GM19240 (cell line): ENCODE measurements at regions not wholly inside any gene's neighbourhood (a gene's known extent, or its start where the extent isn't known, plus 50 kb on each side); places are given as distances from the start of the nearest gene placed in this dataset.
"Not testable (repeated sequence)": the region's sequence is repeated elsewhere in the genome, so short reads cannot be mapped to it uniquely, and the experiment has no call there.

ENCODE experiments used
- DNase-seq: peaks from one replicate; pipeline ENCODE4 v3.0.0; 2011; ENCODE audit warnings: low spot score; ENCODE audit not compliant: insufficient read length

- no peak for DNase-seq
Observed at GRCh38 chr12:131312793-131313545, 359.3 kb downstream of the ADGRD1 start.

- DNase-seq = no peak
Observed at GRCh38 chr12:131313635-131314034, 359.9 kb downstream of the ADGRD1 start.

- DNase-seq = no peak
Observed at GRCh38 chr12:131314524-131315090, 360.9 kb downstream of the ADGRD1 start.

- DNase-seq = no peak
Observed at GRCh38 chr12:131315601-131316000, 361.9 kb downstream of the ADGRD1 start.

GRCh38 chr12:131316388-131316787, 362.7 kb downstream of the ADGRD1 start:
- DNase-seq = no peak

- DNase-seq = no peak
Observed at GRCh38 chr12:131318045-131318685, 364.5 kb downstream of the ADGRD1 start.

- DNase-seq = no peak
Observed at GRCh38 chr12:131321988-131322387, 368.3 kb downstream of the ADGRD1 start.

- DNase-seq = not testable (repeated sequence)
Observed at GRCh38 chr12:131322460-131322859, 368.8 kb downstream of the ADGRD1 start.

GRCh38 chr12:131323879-131324278, 370.2 kb downstream of the ADGRD1 start:
- DNase-seq = no peak

GRCh38 chr12:131327521-131328488, 374.1 kb downstream of the ADGRD1 start:
- no peak for DNase-seq

- DNase-seq = not testable (repeated sequence)
Observed at GRCh38 chr12:131328861-131329845, 375.4 kb downstream of the ADGRD1 start.

GRCh38 chr12:131330106-131330815, 376.6 kb downstream of the ADGRD1 start:
- no peak for DNase-seq

- no peak for DNase-seq
Observed at GRCh38 chr12:131331148-131331750, 377.5 kb downstream of the ADGRD1 start.

- DNase-seq = no peak
Observed at GRCh38 chr12:131332224-131332623, 378.5 kb downstream of the ADGRD1 start.

- no peak for DNase-seq
Observed at GRCh38 chr12:131333136-131333535, 377.8 kb upstream of the SFSWAP start.

GRCh38 chr12:131333621-131334440, 377.1 kb upstream of the SFSWAP start:
- DNase-seq = no peak

- DNase-seq = no peak
Observed at GRCh38 chr12:131334835-131335234, 376.1 kb upstream of the SFSWAP start.

GRCh38 chr12:131335456-131335855, 375.4 kb upstream of the SFSWAP start:
- DNase-seq = no peak
